C1 segment of cervical spinal cord (tissue), 14 donors: ENCODE measurements at regions not wholly inside any gene's neighbourhood (a gene's known extent, or its start where the extent isn't known, plus 50 kb on each side); places are given as distances from the start of the nearest gene placed in this dataset.
"Not testable (repeated sequence)": the region's sequence is repeated elsewhere in the genome, so short reads cannot be mapped to it uniquely, and the experiment has no call there.

Experiments
- DNase-seq, 14 donors: peaks; one replicate each; lab custom pipeline; 2025; lab: John Stamatoyannopoulos, UW

GRCh38 chr15:100720406-100720967 is 118.1 kb downstream of the ASB7 start:
- DNase-seq = no peak

GRCh38 chr15:100721758-100722550 is 119.6 kb downstream of the ASB7 start:
- DNase-seq = peak in 2 of 14 donors; percentile 24 to 48

GRCh38 chr15:100722551-100723314 is 120.3 kb downstream of the ASB7 start:
- no peak for DNase-seq

GRCh38 chr15:100723315-100723801 is 121.0 kb downstream of the ASB7 start:
- no peak for DNase-seq

- no peak for DNase-seq
These were observed 123.0 kb downstream of the ASB7 start for GRCh38 chr15:100725121-100726069.

GRCh38 chr15:100726070-100726420 is 123.7 kb downstream of the ASB7 start:
- DNase-seq = no peak

- DNase-seq = no peak
These were observed 124.2 kb downstream of the ASB7 start for GRCh38 chr15:100726421-100727190.

- no peak for DNase-seq
These were observed 125.0 kb downstream of the ASB7 start for GRCh38 chr15:100727291-100727851.

GRCh38 chr15:100728371-100729201 is 126.2 kb downstream of the ASB7 start:
- DNase-seq = no peak

GRCh38 chr15:100729461-100729860 is 127.1 kb downstream of the ASB7 start:
- no peak for DNase-seq

- no peak for DNase-seq
These were observed 127.7 kb downstream of the ASB7 start for GRCh38 chr15:100730129-100730528.

- DNase-seq = no peak
These were observed 128.4 kb downstream of the ASB7 start for GRCh38 chr15:100730655-100731266.

- DNase-seq = no peak
These were observed 129.1 kb downstream of the ASB7 start for GRCh38 chr15:100731267-100732152.

GRCh38 chr15:100732211-100733055 is 130.0 kb downstream of the ASB7 start:
- no peak for DNase-seq

GRCh38 chr15:100733101-100733842 is 130.9 kb downstream of the ASB7 start:
- peak in 2 of 14 donors; percentile 21 to 91 for DNase-seq

GRCh38 chr15:100733843-100734185 is 131.4 kb downstream of the ASB7 start:
- not testable (repeated sequence) for DNase-seq
